Transverse colon (tissue), 4 donors: ENCODE measurements at regions not wholly inside any gene's neighbourhood (a gene's known extent, or its start where the extent isn't known, plus 50 kb on each side); places are given as distances from the start of the nearest gene placed in this dataset.

Source experiments
- CTCF ChIP-seq, 5 experiments: fragments of 200-600 bp in 3 of 5; fragments of 450-650 bp in 2 of 5; sonication (generic) in 3 of 5; IDR thresholded peaks; 1 replicate in 2 of 5; 2 replicates in 3 of 5; pipeline ENCODE4 v1.5.1; 2016 to 2017; ENCODE audit warnings: antibody characterized with exemption in 5 of 5, inconsistent platforms in 3 of 5, mild to moderate bottlenecking in 2 of 5, moderate library complexity in 1 of 5
- EP300 ChIP-seq: sonication (generic); formaldehyde crosslinking; IDR thresholded peaks from one replicate; pipeline ENCODE4 v1.6.1; 2017; ENCODE audit warnings: antibody characterized with exemption, low read depth
- POLR2A ChIP-seq: fragments of 450-650 bp; IDR thresholded peaks from one replicate; pipeline ENCODE4 v1.6.1; 2016; ENCODE audit warnings: antibody characterized with exemption, mild to moderate bottlenecking, moderate library complexity
- POLR2AphosphoS5 ChIP-seq, 3 donors: sonication (generic); formaldehyde crosslinking; IDR thresholded peaks; one replicate each; pipeline ENCODE4 v1.6.1; 2016; ENCODE audit warnings: antibody characterized with exemption in 3 of 3

- TF ChIP-seq CTCF (IDR thresholded peaks at IDR 0.05) (no peak), POLR2A (no peak), POLR2AphosphoS5 (IDR thresholded peaks at IDR 0.05) (no peak), EP300 (no peak)
Observed at GRCh38 chr4:83964996-83965541, 429.2 kb downstream of the GPAT3 start.
